GM18870 (cell line): ENCODE measurements at regions not wholly inside any gene's neighbourhood (a gene's known extent, or its start where the extent isn't known, plus 50 kb on each side); places are given as distances from the start of the nearest gene placed in this dataset.
"Not testable (repeated sequence)": the region's sequence is repeated elsewhere in the genome, so short reads cannot be mapped to it uniquely, and the experiment has no call there.

Experiments used
- ATAC-seq: cut with Tn5 transposase; IDR thresholded peaks from one replicate; pipeline ENCODE4 v1.9.1; 2021; ENCODE audit warnings: moderate library complexity; ENCODE audit not compliant: unreplicated experiment

GRCh38 chr6:50899306-50899870 is 80.7 kb downstream of the TFAP2B start:
- ATAC-seq = no peak

- no peak for ATAC-seq
These were observed 83.6 kb downstream of the TFAP2B start for GRCh38 chr6:50902260-50902659.

DNA sequence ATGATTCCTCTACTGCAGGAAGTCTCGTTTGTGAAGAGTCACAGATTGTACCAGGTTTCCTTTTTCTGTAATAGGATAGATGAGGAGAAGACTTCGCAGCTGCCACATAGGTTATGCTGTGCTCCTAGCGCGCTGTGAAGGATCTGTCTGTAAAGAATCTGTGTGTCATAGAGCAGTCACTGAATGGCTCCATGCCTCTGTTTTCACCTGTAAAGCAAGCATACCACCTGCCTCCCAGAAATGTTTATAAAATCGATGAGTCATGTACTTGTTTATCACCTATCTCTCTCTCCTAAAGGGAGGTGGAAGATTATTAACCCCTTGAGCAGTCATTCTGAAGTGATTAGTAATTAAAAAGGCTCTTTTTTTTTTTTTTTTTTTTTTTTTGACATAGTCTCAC is 86.6 kb downstream of the TFAP2B start:
- ATAC-seq = no peak

- ATAC-seq = no peak
These were observed 88.9 kb downstream of the TFAP2B start for GRCh38 chr6:50907565-50907964.

- ATAC-seq = no peak
These were observed 94.6 kb downstream of the TFAP2B start for GRCh38 chr6:50913105-50913770.

- ATAC-seq = not testable (repeated sequence)
These were observed 102.7 kb downstream of the TFAP2B start for GRCh38 chr6:50921378-50921777.

- no peak for ATAC-seq
These were observed 103.3 kb downstream of the TFAP2B start for GRCh38 chr6:50921968-50922367.

DNA sequence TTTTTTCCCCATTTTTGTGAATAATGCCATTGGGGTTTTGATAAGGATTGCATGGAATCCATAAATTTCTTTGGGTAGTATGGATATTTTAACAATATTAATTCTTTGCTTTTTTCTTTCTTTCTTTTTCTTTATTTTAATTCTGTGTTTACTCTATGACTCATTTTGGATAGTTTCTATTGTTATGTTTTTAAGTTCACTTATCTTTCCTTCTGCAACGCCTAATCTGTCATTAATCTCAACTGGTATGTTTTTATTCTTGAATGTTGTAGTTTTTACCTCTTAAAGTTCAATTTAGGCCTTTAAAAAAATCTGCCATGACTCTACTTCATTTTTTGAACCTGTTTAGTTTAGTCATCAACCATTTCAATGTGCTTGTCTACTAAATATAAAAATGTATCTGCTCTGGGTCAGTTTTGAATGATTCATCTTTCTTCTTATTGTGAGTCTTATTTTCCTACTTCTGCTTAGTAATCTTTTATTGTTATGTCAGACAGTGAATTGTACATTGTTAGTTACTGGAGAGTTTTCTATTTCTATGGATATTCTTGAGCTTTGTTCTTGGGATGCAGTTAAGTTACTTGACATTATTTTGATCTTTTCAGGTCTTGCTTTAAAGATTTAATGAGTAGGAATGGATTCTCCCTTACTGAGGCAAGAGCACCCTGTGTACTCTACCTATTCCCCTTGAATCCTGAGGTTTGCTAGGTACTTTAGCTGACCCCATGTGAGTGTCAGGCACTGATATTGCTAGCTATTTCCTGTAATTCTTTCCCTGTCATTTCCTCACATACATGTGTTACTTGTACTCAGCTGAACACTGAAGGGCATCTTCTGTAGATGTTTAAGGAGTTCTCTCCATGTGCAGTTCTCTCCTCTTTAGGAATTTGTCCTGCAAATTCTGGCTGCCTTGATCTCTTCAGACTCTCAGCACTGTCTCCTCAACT is 104.2 kb downstream of the TFAP2B start:
- ATAC-seq = no peak

- no peak for ATAC-seq
These were observed 106.1 kb downstream of the TFAP2B start for GRCh38 chr6:50924758-50925157.

DNA sequence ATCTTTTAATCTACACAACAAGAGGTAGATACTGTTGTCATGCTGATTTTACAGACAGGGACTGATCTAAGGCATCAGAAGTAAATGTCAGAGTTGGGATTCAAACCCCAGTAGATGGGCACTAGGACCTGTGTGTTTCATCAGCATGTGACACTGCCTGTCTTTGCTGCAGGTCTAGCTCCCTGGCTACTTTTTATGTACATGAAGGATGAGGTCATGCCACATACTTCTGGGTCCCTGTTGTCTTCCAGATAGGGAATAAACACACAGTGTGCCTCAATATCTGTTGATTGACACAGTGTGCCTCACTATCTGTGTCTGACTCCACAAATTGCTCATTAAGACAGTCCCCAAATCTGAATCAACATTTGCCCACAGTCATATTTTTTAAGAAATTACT is 106.9 kb downstream of the TFAP2B start:
- ATAC-seq = no peak

DNA sequence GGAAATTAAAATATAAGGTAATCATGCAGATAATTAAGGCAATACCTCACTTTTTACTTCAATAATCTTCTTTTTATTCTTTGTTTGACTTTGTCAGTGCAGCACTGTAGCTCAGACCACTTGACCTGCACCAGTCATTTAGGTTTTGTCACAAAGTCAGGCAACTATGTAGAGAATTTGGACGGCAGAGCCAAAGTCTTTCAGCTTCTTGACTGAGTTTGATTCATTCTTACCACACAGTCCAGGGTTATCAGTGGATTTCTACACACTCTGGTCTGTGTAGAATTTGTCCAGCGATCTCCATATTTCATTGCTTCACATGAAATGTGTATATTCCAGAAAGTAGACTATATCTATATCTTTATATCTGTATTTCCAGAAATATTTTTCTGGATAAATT is 107.3 kb downstream of the TFAP2B start:
- no peak for ATAC-seq

- no peak for ATAC-seq
These were observed 109.1 kb downstream of the TFAP2B start for GRCh38 chr6:50927800-50928199.

GRCh38 chr6:50929323-50929722 is 110.7 kb downstream of the TFAP2B start:
- ATAC-seq = no peak

DNA sequence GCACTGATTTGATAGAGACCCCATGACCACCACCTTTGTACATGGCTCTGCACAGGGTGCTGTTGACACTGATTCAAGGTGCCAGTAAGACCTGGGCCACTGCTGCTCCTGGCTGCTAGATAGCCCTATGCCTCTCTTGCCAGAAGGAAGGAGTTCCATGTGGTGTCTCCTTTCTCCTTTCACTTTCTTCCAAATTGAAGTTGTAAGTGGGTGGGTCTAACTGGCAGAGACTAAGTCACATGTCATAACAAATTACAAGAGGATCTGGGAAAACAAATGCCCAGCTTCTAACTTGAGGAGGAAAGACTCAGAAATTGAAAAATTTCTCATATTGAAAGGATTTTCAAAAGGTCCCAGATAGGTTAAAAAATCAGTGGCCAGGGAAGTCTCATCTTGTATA is 116.8 kb downstream of the TFAP2B start:
- ATAC-seq = no peak

- no peak for ATAC-seq
These were observed 117.6 kb downstream of the TFAP2B start for GRCh38 chr6:50936277-50936681.

DNA sequence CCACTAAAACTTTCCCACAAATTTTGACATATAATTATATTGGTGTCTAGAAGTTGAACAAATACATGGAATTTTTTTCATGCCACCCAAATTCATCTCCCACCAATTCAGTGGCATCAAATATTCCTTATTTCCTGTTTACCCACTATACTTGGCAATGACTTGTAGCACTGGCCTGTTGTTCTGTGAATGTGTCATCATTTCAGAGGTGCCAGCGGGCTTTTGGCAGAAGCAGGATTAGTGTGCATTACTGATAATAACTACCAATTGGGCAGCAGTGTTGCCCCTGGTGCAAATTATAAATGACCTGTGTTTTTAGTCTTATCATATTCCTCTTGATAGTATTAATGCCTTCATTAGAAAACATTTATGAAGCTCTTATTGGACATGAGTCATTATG is 121.3 kb downstream of the TFAP2B start:
- no peak for ATAC-seq

DNA sequence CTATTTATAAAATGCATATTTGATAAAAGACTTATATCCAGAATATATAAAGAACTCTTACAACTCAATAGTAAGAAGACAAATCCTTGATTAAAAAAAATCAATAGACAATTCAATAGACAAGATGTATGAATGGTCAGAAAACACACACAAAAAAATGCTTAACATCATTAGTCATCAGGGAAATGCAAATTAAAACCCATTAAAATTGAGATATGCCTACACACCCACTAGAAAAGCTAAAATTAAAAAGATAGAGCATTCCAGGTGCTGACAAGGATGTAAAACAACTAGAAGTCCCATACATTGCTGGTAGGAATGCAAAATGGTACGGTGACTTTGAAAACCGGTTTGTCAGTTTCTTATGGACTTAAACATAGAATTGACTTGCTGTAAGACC is 127.1 kb downstream of the TFAP2B start:
- no peak for ATAC-seq

- ATAC-seq = peak; percentile 53
These were observed 133.6 kb downstream of the TFAP2B start for GRCh38 chr6:50952092-50952907.

GRCh38 chr6:50956014-50956413 is 137.3 kb downstream of the TFAP2B start:
- no peak for ATAC-seq

GRCh38 chr6:50958148-50958697 is 139.6 kb downstream of the TFAP2B start:
- no peak for ATAC-seq
